Dermis microvascular lymphatic vessel endothelial cell (primary cell): ENCODE measurements at regions not wholly inside any gene's neighbourhood (a gene's known extent, or its start where the extent isn't known, plus 50 kb on each side); places are given as distances from the start of the nearest gene placed in this dataset.
"Not testable (repeated sequence)": the region's sequence is repeated elsewhere in the genome, so short reads cannot be mapped to it uniquely, and the experiment has no call there.

Experiments
- DNase-seq, 2 donors: peaks; one replicate each; pipeline versions ENCODE4 v3.0.0 to v3.0.0-alpha.2; 2010; ENCODE audit warnings: low read depth in 2 of 2

- DNase-seq: no peak
Observed at GRCh38 chr20:60168963-60169362, 210.7 kb downstream of the CDH26 start.

GRCh38 chr20:60170116-60170515 is 211.9 kb downstream of the CDH26 start:
- DNase-seq: no peak

GRCh38 chr20:60171313-60171712 is 213.1 kb downstream of the CDH26 start:
- DNase-seq: no peak

- DNase-seq: no peak
Observed at GRCh38 chr20:60171738-60172137, 213.5 kb downstream of the CDH26 start.

- no peak for DNase-seq
Observed at GRCh38 chr20:60172346-60172984, 214.2 kb downstream of the CDH26 start.

GRCh38 chr20:60177080-60177479 is 218.9 kb downstream of the CDH26 start:
- DNase-seq: no peak

- DNase-seq: no peak
Observed at GRCh38 chr20:60180986-60181385, 222.8 kb downstream of the CDH26 start.

GRCh38 chr20:60186412-60186811 is 228.2 kb downstream of the CDH26 start:
- no peak for DNase-seq

- DNase-seq: no peak
Observed at GRCh38 chr20:60187683-60188082, 229.5 kb downstream of the CDH26 start.

GRCh38 chr20:60191014-60191413 is 232.8 kb downstream of the CDH26 start:
- DNase-seq: no peak

GRCh38 chr20:60192326-60192725 is 234.1 kb downstream of the CDH26 start:
- DNase-seq: no peak

GRCh38 chr20:60199132-60199531 is 240.9 kb downstream of the CDH26 start:
- not testable (repeated sequence) for DNase-seq

- DNase-seq: no peak
Observed at GRCh38 chr20:60199866-60200265, 241.6 kb downstream of the CDH26 start.

GRCh38 chr20:60200305-60200918 is 242.2 kb downstream of the CDH26 start:
- no peak for DNase-seq

- no peak for DNase-seq
Observed at GRCh38 chr20:60201198-60201835, 243.1 kb downstream of the CDH26 start.

- DNase-seq: no peak
Observed at GRCh38 chr20:60202046-60202445, 243.8 kb downstream of the CDH26 start.

GRCh38 chr20:60203451-60203850 is 245.2 kb downstream of the CDH26 start:
- DNase-seq: no peak

- DNase-seq: no peak
Observed at GRCh38 chr20:60204601-60205000, 246.4 kb downstream of the CDH26 start.

- no peak for DNase-seq
Observed at GRCh38 chr20:60206259-60206658, 248.0 kb downstream of the CDH26 start.

- DNase-seq: no peak
Observed at GRCh38 chr20:60209048-60209447, 250.8 kb downstream of the CDH26 start.

GRCh38 chr20:60210779-60211617 is 252.8 kb downstream of the CDH26 start:
- DNase-seq: peak in 1 of 2 donors; percentile 1
